ENCODE measurements at regions not wholly inside any gene's neighbourhood (a gene's known extent, or its start where the extent isn't known, plus 50 kb on each side); places are given as distances from the start of the nearest gene placed in this dataset.
A peak's percentile ranks its signal among the peaks of the same experiment; 100 is the strongest.
"Not testable (repeated sequence)": the region's sequence is repeated elsewhere in the genome, so short reads cannot be mapped to it uniquely, and the experiment has no call there.

DNA sequence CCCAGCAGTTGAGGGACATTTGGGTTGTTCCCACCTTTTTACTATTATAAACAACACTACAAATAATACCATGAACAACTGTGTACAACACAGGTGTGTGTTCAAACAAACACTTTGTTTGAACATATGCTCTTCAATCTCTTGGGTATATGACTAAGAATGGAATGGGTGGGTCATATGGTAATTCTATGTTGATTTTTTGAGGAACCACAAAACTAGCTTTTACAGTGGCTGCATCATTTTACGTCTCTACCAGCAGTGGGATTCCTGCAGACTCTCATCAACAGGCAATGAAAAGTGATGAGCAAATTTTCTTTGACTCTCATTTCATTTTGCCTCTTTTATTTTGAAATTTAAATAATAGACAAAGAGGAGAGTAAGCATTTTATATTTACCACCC, 116.9 kb upstream of the KLF14 start:
- no peak for FAIRE-seq

DNA sequence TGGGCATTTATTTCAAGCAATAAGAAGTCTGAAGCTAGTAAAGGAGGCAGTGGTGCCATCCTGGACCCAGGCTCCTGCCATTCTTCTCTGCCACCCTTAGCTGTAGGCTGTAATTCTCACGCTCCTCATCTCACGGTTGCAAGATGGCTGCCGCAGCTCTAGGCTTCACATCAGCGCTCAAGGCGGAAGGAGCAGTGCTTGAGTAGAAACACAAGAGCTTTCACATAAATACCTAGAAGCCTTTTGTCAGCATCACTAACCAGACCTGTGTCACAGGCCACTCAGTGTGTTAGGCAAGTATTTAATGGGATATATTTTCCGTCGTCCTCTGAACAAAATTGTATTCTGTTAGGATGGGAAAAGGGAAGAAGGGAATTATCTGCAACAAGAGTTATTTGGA, 118.9 kb upstream of the KLF14 start:
- FAIRE-seq, result no peak

DNA sequence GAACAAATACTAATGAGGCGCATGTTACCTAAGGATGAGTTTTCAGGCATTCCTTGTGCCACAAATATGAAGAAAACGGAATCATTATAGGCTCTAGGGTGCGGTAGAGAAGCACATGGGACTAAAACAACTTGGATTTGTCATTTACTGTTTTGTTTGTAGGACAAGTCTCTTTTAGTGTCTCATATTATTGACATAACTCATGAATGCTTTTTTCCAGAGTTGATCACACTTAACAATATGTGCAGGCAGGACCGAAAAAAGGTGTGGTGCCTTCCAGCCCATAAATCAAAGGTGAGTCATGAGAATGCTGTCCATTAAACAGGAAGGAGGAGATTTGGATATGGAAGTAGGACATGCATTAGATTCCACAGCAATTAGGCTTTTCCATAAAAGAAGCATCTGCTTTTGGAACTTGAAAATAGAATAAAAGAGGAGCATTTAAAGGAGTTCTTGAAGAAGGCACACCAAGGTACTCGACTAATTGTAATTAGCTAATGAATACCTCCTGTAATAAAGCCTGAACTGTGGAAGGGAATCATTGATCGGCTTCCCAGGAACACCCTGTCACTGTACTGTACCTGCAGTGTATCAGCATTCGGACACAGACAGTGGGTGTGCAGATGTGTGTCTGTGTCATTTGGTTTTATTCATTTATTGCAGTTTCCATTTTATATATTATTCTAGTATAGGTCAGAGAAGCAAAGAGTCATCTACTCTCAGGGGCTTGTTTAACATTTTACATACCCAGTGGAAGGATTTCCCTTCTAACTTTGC, 119.7 kb upstream of the KLF14 start:
- FAIRE-seq, result no peak

DNA sequence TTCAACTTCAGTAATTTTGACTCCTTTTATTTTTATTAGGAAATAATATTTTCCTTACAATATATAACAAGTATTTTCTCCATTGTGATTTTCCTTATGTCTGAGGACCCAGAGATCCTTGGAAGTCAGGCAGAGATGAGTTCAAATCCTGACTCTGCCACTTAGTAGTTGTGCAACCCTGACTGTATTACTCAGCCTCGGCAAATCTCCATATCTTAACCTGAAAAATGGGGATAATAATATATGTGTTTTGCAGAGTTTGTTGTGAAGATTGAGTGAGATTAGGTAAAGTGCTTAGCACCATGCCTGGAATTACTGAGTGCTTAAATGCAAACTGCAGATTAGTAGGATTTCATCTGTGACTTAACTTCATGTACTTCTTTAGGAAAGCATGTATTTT, 120.5 kb upstream of the KLF14 start:
- no peak for FAIRE-seq

DNA sequence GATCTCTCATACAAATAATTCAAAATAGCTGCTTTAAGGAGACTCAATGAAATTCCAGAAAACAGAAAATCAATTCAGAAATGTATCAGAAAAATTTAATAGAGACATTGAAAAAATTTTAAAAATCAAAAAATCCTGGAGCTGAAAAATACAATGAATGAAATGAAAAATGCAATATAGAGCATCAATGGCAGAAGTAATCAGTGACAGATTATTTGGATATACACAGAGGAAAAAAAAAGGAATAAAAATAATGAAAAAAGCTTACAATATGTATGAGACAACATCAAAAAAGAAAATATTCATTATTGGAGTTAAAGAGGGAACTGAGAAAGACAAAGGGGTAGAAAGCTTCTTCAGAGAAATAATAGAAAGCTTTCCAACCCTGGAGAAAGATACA, 122.9 kb upstream of the KLF14 start:
- peak; percentile 14 for FAIRE-seq

DNA sequence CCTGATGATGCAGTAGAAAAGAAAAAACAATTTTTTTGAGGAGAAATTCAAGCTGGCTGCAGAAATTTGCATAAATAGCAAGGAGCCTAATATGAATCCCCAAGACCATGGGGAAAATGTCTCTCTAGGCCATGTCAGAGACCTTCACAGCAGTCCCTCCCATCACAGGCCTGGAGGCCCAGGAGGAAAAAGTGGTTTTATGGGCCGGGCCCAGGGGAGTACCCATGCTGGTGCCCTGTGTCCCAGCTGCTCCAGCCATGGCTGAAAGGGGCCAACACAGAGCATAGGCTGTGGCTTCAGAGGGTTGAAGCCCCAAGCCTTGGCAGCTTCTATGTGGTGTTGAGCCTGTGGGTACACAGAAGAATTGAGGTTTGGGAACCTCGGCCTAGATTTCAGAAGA, 126.8 kb upstream of the KLF14 start:
- not testable (repeated sequence) for FAIRE-seq

DNA sequence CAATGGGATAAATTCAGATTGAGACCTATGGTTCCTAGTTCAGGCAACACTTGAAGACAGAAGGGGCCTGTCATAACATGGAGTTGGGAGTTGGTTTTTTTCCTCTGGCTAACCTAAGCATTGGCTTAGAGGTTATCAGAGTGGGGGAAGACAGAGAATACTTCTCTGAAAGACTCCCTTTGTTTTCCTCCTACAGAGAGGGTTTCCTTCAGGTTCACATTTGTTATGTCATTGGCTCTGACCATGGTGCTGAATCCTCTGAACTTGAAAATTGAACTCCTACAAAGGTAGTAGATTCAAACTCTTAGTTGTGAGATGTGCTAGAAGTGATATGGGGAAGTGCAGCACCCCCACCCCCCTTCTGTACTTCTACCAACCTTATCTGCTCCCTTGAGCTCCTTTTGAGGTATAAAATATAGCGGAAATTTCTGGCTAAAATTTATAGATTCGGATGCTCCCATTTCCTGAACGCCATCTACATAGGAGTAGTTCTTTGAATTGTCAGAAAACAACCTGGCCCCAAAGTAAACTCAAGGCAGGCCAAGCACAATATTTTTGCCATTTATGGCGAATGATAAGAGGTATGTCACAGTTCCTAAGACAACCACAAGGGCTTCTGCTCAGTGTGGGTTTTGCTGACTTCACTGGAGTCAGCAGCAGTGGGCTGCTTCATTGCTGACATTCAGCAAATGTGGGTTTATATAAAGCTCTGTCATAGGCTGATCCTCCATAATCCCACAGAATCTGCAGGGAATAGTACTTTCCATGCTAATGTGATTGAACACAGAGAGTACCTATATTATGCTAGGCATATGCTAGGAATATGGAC, 131.6 kb upstream of the KLF14 start:
- no peak for FAIRE-seq

DNA sequence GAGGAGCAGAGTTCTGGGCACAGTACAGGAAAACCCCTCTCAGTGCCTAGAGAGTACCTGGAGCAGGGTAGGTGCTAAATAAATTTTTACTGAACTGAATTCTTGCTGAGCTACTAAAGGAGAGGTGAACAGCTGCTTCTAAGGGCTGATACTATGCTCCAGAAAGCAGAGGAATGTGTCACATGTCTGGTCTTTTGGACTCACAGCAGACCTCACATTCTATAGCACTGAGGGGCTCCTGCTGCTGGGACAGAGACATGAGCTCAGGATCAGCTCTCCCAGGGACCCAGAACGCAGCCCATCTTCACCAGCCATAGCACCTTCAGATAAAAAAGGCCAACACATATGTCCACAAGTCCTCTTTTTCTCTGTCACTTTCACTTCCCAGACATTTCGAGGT, 133.0 kb upstream of the KLF14 start:
- FAIRE-seq, result no peak

DNA sequence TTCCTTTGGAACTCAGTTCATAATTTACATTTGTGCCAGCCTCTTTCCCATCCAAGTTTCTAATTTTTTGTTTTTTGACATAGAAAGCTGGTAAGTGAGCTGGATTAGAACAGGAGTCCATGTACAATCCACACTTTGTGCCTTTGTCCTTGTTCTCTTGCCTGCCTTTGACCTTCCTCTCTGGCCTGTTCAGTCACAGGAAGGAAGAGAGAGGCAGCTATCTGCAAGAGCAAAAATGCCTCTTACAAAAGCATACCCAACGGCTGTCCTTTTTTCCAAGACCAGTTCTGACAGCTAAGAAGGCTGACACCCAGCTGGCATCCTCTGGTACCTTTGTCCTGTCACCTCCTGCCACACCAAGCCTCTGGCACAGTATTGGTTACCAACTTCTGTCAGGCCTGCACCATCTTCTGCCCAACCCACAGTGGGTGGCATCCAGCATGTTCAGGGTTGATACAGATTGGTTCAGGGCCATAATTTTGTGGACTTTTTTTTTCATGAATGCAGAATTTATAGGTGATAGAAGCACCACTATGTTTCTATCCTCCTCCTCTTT, 133.7 kb upstream of the KLF14 start:
- FAIRE-seq, result no peak

DNA sequence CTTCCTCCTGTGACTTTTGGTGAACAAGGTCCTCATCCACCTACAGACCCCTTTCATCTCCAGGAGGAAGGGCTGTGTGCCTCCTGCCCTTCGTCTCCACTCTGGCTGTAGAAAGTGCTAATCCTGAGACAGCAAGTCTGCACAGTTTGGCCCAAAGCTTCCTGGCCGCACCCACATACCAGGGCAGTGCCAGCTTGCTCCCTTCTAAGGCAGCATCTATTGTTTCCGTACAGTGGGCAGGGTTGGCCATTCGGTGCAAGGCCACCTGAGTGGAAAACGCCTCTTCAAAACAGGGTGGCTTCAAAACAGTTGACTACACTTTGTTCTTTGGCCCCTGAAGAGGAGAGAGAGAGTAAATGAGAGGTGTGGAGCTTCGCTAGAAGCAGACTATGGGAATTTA, 134.1 kb upstream of the KLF14 start:
- FAIRE-seq, result no peak

DNA sequence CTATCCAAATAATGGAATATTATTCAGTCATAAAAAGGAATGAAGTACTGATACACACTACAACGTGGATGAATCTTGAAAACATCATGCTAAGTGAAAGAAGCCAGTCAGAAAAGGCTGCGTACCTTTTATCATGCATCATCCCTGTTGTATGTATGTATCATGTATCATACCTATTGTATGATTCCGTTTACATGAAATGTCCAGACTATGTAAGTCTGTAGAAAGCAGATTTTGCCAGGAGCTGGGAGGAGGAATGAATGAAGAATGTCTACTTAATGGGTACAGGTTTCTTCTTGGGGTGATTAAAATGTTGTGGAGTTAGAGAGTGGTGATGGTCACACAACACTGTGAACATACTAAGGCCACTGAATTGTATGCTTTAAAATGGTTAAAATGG, 135.9 kb upstream of the KLF14 start:
- no peak for FAIRE-seq

DNA sequence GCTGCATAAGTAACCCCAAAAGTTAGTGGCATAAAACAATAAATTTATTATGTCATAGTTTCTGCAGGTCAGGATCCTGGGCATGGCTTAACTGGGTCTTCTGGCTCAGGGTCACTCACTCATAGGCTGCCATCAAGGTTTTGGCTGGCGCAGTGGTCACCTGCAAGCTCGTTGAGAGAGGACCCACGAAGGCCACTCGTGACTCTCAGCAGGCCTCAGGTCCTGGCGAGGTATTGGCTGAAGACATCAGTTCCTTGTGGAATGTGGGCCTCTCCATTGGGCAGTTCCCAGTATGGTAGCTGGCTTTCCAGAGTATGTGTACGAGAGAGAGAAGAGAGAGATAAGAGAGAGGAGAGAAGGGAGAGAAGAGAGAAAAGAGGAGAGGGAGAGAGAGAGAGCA, 138.3 kb upstream of the KLF14 start:
- FAIRE-seq, result no peak

DNA sequence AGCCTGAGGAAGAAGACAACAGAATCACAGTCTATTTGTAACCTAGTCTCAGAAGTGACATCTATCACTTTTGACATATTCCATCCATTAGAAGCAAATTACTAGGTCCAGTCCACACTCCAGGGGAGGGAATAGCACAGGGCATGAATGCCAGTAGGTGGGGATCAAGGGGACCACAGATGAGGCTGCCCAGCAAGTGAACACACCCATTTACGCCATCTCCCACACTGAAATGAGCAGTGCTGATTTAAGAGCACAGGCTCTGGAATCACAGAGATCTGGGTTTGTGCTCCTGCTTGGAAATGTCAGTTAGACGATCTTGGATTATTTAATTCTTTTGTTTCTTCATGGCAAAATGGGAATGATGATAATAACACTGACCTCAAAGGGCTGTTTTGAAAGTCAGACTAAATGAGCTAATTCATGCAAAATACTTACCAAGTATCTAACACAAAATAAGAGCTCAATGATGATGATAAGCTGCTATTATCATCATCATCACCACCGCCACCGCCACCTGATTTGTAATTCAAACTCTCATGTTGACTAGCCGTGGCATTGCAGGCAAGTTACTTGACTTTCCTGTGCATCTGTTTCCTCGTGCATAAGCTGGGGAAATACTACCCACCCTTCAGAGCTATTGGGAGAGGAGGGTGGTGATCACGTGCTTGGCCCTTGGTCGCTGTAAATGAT, 138.9 kb upstream of the KLF14 start:
- no peak for FAIRE-seq

DNA sequence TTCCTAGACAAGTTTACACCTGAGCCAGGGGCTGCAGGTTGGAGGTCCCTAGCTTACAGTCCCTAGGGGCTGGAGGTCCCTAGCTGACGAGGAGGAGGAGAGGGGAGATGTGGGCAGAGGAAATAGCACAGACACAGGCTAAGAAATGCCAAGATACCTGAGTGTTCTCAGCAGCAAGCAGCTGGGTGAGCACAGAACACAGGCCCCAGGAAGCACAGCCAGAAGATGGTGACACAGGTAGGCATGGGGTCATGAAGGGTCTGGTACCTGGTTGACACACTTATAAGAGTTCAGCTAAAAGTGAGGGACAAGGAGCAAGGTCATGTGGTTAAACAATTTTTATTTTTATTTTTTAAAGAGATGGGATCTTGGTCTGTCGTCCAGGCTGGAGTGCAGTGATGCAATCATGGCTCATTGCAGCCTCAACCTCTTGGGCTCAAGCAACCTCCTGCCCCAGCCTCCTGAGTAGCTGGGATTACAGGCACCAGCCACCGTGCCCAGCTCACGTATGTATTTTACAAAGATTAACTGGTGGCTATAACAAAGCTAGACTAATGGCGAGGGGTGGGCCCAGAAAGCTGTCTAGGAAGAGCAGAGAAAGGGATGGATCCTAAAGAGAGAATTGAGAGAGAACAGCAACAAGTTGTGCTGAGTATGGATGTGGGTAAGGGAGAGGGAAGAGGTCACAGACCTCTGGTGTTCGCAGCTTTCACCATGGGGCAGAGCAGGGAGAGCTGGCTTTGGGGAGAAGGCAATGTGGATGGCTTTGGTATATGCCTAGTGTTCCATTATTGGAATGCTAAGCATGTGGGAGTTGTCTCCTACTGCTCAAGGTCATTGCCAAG, 140.3 kb upstream of the KLF14 start:
- FAIRE-seq, result no peak

DNA sequence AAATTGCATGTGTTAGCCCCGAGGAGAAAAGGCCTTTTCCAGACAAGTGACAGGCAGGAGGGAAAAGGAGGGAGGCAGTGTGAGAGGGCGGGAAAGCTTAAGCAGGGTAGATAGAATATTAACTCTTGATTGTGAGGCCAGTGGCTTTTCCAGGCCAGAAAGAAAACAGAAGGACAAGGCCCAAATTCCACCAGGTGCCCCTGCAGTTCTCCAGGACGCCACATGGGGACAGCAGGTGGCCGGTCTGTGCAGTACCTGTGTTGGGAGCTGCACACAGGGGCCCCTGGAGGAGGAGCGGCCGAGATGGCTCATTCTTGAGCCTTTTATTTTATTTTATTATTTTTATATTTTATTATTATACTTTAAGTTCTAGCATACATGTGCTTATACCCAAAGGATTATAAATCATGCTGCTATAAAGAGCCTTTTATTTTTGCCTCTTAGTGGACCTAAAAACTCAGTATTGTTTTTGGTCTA, 141.3 kb upstream of the KLF14 start:
- no peak for FAIRE-seq

DNA sequence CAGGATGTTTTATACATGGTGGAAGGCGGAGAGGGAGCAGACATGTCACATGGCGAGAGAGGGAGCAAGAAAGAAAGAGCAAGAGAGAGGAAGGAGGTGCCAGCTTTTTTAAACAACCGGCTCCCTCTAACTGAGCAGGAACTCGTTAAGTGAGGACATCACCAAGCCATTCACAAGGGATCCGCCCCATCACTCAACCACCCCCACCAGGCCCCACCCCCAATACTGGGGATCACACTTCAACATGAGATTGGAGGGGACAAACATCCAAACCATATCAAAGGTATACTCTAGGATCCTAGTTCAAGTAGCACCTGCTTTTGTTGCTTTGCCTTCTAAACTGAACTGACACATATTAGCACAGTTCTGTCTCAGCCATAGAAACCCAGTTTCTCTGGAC, 141.9 kb upstream of the KLF14 start:
- FAIRE-seq, result no peak

DNA sequence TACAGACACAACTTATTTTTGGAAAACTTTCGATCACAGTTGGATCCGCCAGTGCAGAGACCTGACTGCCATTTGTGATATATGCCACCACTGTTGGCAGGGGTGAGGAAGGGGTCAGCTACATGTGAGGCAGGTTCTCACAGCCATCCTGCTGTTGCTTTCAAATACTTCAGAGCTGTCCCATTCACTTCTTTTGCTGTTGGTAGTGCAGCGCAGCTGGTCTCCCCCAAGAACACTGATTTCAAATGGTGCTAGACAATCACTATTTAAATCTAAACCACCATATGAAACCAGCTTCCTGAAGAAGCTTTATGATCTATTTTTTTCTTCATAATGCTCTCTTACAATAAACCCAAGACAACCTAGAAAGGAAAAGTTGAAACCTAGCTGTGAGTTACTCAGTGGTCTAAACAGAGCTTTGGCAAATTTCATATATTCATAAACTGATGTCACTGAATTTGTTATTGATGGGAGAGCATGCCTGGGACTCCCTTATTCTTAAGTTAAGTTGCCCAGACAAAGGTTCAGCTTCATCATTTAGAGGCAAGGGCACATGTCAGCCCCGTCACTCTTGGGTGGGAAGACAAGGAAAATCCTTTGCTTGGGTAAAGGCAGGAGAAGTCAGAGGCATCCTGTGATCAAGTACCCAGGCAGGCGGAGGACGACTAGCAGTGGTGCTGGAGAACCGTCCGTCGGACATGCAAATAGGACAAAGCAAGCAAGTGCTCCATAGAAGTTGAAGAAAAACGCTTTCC, 143.4 kb upstream of the KLF14 start:
- no peak for FAIRE-seq

DNA sequence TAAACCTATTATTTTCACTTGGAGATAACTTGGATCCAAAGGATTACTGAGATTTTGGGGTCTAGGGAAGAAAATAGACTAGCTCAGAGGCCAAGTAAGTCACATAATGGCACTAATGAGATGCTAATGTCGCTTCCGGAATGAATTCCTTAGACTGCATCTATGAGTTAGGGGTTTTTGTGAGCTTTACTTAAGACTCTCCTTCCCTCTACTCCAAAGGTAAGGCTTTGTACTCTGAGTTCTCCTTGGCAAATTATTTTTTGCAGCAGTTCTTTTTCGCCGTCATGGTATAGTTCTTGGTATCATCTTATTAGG, 143.9 kb upstream of the KLF14 start:
- no peak for FAIRE-seq

DNA sequence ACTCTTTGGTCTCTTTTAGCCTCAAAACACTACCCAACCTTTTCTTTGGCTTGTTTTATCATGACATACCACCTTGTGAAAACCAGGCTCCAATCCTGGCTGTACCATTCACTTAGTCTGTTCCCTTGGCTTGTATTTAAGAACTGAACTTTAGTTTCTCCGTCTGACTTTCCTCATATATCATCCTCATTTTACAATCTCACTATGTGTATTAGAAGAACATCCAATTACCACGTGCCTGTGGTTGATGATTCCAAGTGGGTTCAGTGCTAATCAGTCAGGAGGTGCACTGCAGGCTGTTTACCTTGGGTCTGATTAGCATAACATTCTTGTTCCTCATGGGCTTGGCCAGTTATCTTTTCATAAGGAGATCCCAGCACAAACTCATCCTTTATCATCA, 144.8 kb upstream of the KLF14 start:
- no peak for FAIRE-seq

DNA sequence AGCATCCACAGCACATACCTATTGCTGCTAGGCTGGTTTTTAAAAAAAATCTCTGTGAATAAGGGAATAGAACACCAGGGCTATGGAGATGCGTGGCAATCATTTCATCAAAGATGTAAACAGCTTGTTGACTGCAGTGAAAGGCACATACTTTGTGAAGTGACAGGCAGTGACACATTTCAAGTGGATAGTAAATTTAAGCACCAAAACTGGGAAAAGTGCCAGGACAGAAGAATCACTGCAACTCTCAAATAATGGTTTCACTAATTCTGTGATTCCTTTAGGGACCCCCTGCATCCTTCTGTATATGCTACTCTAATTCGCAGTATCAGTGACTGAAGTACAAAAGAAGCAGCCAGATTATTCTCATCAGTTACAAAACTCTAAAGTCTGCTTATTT, 145.2 kb upstream of the KLF14 start:
- no peak for FAIRE-seq

DNA sequence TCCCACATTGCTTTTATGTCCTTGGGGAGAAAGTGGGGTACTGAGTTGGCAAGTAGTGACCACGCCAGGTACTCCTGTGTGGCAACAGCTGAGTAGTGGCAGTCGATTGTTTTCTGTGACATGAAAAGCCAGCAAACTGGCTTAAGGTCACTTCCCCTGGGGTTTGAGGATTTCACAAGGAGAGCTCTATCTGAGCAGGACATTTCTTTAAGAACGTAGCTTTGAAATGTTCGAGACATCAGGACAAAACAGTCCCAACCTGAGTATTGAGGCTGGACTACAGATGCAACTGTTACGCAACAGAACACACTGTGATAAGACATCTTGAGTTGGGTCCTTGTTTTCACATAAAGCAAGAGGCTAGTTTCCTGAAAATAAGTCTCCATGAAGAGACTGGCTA, 146.7 kb upstream of the KLF14 start:
- FAIRE-seq, result no peak
